Upper lobe of left lung (tissue), 6 donors: ENCODE measurements at regions not wholly inside any gene's neighbourhood (a gene's known extent, or its start where the extent isn't known, plus 50 kb on each side); places are given as distances from the start of the nearest gene placed in this dataset.

Source experiments
- ATAC-seq, 2 donors: fragments of 200-7000 bp; cut with Tn5 transposase; one replicate each; pipeline ENCODE4 v1.9.1; 2022; ENCODE audit warnings: mild to moderate bottlenecking in 2 of 2, moderate library complexity in 2 of 2; ENCODE audit not compliant: low FRiP score in 2 of 2
- DNase-seq, 2 donors: peaks; one replicate each; pipeline ENCODE4 v3.0.0-alpha.2; 2019 to 2020
- H3K27ac ChIP-seq, 4 donors: fragments of 200-600 bp; sonication (generic); one replicate each; pipeline ENCODE4 v1.5.1; 2016 to 2019
- H3K27me3 ChIP-seq, 4 donors: fragments of 200-600 bp; sonication (generic); one replicate each; pipeline ENCODE4 v1.5.1; 2017 to 2019
- H3K36me3 ChIP-seq, 4 donors: fragments of 200-600 bp; sonication (generic); one replicate each; pipeline ENCODE4 v1.5.1; 2016 to 2019
- H3K4me1 ChIP-seq, 4 donors: fragments of 200-600 bp; sonication (generic); one replicate each; pipeline ENCODE4 v1.5.1; 2018 to 2019
- H3K4me3 ChIP-seq, 4 donors: fragments of 200-600 bp; sonication (generic); one replicate each; pipeline ENCODE4 v1.5.1; 2017 to 2019; ENCODE audit warnings: mild to moderate bottlenecking in 2 of 4, moderate library complexity in 1 of 4
- H3K9me3 ChIP-seq, 4 donors: fragments of 200-600 bp; sonication (generic); one replicate each; pipeline ENCODE4 v1.5.1; 2018 to 2019
- EP300 ChIP-seq, 4 donors: sonication (generic); formaldehyde crosslinking; IDR thresholded peaks; one replicate each; pipeline ENCODE4 v1.5.1; 2017; ENCODE audit warnings: antibody characterized with exemption in 4 of 4, control low read depth in 2 of 4
- POLR2A ChIP-seq, 4 donors: fragments of 450-650 bp; IDR thresholded peaks; one replicate each; pipeline ENCODE4 v1.5.1; 2016 to 2017; ENCODE audit warnings: antibody characterized with exemption in 4 of 4, mild to moderate bottlenecking in 2 of 4
- POLR2AphosphoS5 ChIP-seq, 2 donors: sonication (generic); formaldehyde crosslinking; IDR thresholded peaks; one replicate each; pipeline ENCODE4 v1.5.1; 2017; ENCODE audit warnings: antibody characterized with exemption in 2 of 2
- WGBS, 2 donors: methylation state at CpG; one replicate each; pipeline ENCODE4 v1.1.5; 2017 to 2018; 5-methylcytosine and 5-hydroxymethylcytosine counted together
- TF ChIP-seq, protein P1 (sequence below), 6 experiments: fragments of 450-650 bp in 4 of 6; fragments of 200-600 bp in 2 of 6; sonication (generic) in 2 of 6; IDR thresholded peaks; one replicate each; pipeline ENCODE4 v1.5.1; 2016 to 2019; ENCODE audit warnings: antibody characterized with exemption in 6 of 6
- donor health status: DM: no; HTN: no; CAD: no; lungs with moderate emphysema.
- donor health status: DM: no; HTN: yes; CAD: no; lungs with severe emphysema.

DNA sequence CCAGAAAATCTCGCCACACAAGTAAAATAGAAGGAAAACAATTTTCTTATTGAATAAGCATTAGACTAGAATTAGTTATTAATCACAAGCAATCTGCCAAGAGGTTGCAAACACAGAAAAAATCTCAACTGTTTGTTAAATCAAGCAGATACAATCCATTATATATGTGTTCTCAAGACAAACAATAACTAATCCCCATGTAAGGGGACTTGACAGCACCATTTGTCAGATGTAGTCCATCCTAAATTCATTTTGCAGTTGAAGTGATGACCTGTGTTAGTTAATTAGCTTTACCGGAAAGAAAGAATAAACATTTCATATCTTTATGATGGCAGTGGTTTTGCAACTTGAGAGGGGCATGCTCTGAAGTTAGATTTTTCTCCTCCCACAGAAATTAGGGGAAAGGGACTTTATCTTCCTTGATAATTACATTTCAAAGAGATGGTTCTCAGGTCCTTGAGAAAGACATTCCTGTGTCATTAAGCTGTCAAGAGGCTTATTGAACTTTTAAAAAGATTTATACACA, 1588.0 kb downstream of the GRIK2 start:
- no peaks in the 10 kb centered on the region for H3K36me3 ChIP-seq
- TF ChIP-seq, protein P1, sequence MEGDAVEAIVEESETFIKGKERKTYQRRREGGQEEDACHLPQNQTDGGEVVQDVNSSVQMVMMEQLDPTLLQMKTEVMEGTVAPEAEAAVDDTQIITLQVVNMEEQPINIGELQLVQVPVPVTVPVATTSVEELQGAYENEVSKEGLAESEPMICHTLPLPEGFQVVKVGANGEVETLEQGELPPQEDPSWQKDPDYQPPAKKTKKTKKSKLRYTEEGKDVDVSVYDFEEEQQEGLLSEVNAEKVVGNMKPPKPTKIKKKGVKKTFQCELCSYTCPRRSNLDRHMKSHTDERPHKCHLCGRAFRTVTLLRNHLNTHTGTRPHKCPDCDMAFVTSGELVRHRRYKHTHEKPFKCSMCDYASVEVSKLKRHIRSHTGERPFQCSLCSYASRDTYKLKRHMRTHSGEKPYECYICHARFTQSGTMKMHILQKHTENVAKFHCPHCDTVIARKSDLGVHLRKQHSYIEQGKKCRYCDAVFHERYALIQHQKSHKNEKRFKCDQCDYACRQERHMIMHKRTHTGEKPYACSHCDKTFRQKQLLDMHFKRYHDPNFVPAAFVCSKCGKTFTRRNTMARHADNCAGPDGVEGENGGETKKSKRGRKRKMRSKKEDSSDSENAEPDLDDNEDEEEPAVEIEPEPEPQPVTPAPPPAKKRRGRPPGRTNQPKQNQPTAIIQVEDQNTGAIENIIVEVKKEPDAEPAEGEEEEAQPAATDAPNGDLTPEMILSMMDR (IDR thresholded peaks at IDR 0.05) = no peak
- TF ChIP-seq EP300 (IDR thresholded peaks at IDR 0.05) = no peak
- TF ChIP-seq POLR2AphosphoS5 (IDR thresholded peaks at IDR 0.05) = no peak
- TF ChIP-seq POLR2A (IDR thresholded peaks at IDR 0.05) = no peak
- no peaks in the 10 kb centered on the region for H3K4me1 ChIP-seq
- no peaks in the 10 kb centered on the region for H3K9me3 ChIP-seq
- no peaks in the 10 kb centered on the region for H3K27me3 ChIP-seq
- H3K4me3 ChIP-seq = no peak overlapping the region
- ATAC-seq (no peak), DNase-seq (no peak)
- 46 to 56% methylated on average over 2 of the region's 2 CpGs for WGBS, 2 donors
- H3K27ac ChIP-seq = no peak overlapping the region

DNA sequence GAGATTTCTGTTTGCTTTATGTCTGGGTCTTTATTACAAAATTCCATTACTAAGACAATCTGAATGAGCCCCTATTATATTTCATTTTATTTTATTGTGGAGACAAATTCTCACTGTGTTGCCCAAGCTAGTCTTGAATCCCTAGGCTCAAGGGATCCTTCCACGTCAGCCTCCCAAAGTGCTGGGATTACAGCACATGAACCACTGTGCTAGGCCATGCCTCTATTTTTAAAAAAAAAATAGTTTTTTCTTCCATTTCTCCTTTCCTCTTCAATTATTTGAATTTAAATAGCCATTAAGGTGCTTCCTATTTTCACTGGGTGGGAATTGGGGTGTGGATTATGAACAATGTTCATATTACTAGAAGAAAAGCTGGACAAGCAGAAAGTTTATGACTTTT, 1587.4 kb downstream of the GRIK2 start:
- 81 to 93% methylated on average over 1 of the region's 1 CpG for WGBS, 2 donors
- TF ChIP-seq, protein P1 (IDR thresholded peaks at IDR 0.05) = no peak
- TF ChIP-seq POLR2A (IDR thresholded peaks at IDR 0.05) (no peak), POLR2AphosphoS5 (IDR thresholded peaks at IDR 0.05) (no peak), EP300 (IDR thresholded peaks at IDR 0.05) (no peak)

DNA sequence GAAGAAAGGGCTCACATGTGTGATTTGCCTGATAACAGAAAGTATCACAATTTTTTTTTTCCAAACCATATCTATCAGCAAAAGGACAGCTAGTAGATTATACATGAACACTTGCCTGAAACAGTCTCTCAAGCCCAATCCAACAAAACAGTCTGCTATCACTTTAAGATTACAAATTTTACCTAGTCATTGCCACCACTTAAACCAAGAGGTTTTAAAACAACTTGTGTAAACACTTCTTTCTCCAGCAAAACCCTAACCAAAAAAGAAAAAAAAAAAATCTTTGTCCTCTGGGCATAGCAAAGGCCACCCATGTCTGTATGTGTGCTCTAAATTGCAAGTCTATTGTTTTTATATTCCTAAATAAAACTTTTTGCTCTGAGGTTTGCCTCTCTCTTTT, 1568.4 kb downstream of the GRIK2 start:
- Histone ChIP-seq H3K4me1 (no peaks in the 10 kb centered on the region), H3K27me3 (no peaks in the 10 kb centered on the region), H3K9me3 (no peaks in the 10 kb centered on the region), H3K4me3 (no peak overlapping the region), H3K27ac (no peak overlapping the region), H3K36me3 (no peaks in the 10 kb centered on the region)
- DNase-seq (no peak), ATAC-seq (no peak)
- TF ChIP-seq POLR2AphosphoS5 (IDR thresholded peaks at IDR 0.05) (no peak), POLR2A (IDR thresholded peaks at IDR 0.05) (no peak), EP300 (IDR thresholded peaks at IDR 0.05) (no peak)
- TF ChIP-seq, protein P1 (IDR thresholded peaks at IDR 0.05) = no peak

More for the DNA sequence above, 1587.4 kb downstream of the GRIK2 start:
- H3K4me1 ChIP-seq = no peaks in the 10 kb centered on the region
- no peaks in the 10 kb centered on the region for H3K9me3 ChIP-seq
- ATAC-seq (no peak), DNase-seq (no peak)
- no peaks in the 10 kb centered on the region for H3K27me3 ChIP-seq
- no peaks in the 10 kb centered on the region for H3K36me3 ChIP-seq
- no peak overlapping the region for H3K27ac ChIP-seq
- H3K4me3 ChIP-seq = no peak overlapping the region

DNA sequence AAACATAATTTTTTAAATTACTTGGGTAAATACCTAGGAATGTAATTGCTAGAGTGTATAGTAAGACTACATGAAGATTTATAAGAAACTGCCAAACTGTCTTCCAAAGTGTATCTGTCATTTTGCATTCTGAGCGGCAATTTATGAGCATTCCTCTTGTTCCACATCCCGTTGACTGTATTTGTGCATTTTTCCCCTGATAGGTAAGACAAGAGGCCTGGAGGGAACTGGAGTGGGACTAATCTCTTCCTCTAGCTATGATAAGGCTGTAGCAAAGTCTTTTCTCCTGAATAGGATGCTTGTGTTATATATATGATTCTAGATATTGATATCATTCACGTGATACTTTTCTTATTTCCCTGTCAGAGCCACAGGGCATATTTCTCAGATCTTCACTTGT, 1557.5 kb downstream of the GRIK2 start:
- no peak overlapping the region for H3K27ac ChIP-seq
- 53 to 60% methylated on average over 3 of the region's 3 CpGs for WGBS, 2 donors
- no peaks in the 10 kb centered on the region for H3K27me3 ChIP-seq
- no peaks in the 10 kb centered on the region for H3K4me1 ChIP-seq
- H3K9me3 ChIP-seq = no peaks in the 10 kb centered on the region
- H3K36me3 ChIP-seq = no peaks in the 10 kb centered on the region
- no peak overlapping the region for H3K4me3 ChIP-seq
- no peak for ATAC-seq
- no peak for TF ChIP-seq EP300 (IDR thresholded peaks at IDR 0.05)
- TF ChIP-seq, protein P1 (IDR thresholded peaks at IDR 0.05) = no peak
- TF ChIP-seq POLR2A (IDR thresholded peaks at IDR 0.05) = no peak
- TF ChIP-seq POLR2AphosphoS5 (IDR thresholded peaks at IDR 0.05) = no peak
- no peak for DNase-seq

DNA sequence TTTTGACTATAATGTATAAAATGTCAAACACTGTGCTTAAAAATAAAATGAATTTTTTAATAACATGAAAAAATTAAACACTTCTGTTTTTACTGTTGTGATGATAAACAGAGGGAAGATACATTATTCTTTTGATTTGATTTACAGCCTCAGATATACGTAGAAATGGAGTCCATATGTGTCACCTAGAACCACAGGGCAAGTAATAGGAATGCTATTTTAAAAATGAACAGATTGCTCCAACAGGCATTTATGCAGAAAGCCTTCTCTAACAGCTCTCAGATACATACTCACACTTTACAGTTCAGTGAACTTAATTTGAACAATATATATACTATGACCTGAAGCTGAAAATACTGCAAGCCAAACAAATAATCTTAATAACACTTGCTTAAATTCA, 1551.0 kb downstream of the GRIK2 start:
- whole genome bisulfite sequencing, 2 donors = 52 to 64% methylated on average over 1 of the region's 1 CpG

More for the DNA sequence above, 1551.0 kb downstream of the GRIK2 start:
- H3K4me1 ChIP-seq = no peaks in the 10 kb centered on the region
- H3K4me3 ChIP-seq = no peak overlapping the region
- DNase-seq (no peak), ATAC-seq (no peak)
- H3K27ac ChIP-seq = no peak overlapping the region
- H3K36me3 ChIP-seq = no peaks in the 10 kb centered on the region
- TF ChIP-seq, protein P1 (IDR thresholded peaks at IDR 0.05) = no peak
- TF ChIP-seq EP300 (IDR thresholded peaks at IDR 0.05) = no peak
- TF ChIP-seq POLR2AphosphoS5 (IDR thresholded peaks at IDR 0.05) = no peak
- no peak for TF ChIP-seq POLR2A (IDR thresholded peaks at IDR 0.05)
- no peaks in the 10 kb centered on the region for H3K27me3 ChIP-seq
- no peaks in the 10 kb centered on the region for H3K9me3 ChIP-seq
